ENCODE measurements at regions not wholly inside any gene's neighbourhood (a gene's known extent, or its start where the extent isn't known, plus 50 kb on each side); places are given as distances from the start of the nearest gene placed in this dataset.

DNA sequence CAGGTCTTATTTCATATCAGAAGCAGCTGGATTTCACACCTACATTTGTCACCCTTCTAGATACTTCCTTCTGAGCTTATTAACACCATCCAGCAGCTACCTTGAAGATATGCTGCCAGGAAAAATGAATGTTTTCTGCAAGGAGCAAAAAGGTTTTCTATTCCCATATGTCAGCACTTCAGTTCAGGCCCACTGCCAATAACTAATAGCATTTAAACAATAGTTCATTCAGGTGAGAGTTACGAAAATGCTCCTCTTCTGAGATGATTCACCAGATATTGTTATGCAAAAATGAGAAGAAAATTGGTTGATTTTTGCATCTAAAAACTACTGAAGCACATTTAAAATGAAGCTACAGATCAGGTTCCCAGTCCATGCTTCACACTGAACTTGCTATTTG is 56.4 kb upstream of the ISL1 start:
- no peak overlapping the region for H3K4me3 ChIP-seq (ENCODE audit: low read length)
- H3K9me3 ChIP-seq (ENCODE audit: control insufficient read depth in 1 of 2, insufficient read depth in 1 of 2, low read length in 2 of 2) = no peaks in the 10 kb centered on the region
- no peaks in the 10 kb centered on the region for H3K4me1 ChIP-seq (ENCODE audit: insufficient read depth, low read length)
- POLR2A ChIA-PET = no interaction called here
- CTCF ChIA-PET = no interaction called here
- no peaks in the 10 kb centered on the region for H3K36me3 ChIP-seq (ENCODE audit: insufficient read depth, low read length)
- H3K27me3 Mint-ChIP-seq = no peaks in the 10 kb centered on the region
- H3K27me3 ChIP-seq (ENCODE audit: control insufficient read depth in 1 of 2, insufficient read depth in 2 of 2, low read length in 2 of 2) = no peaks in the 10 kb centered on the region
- no peak for ATAC-seq (ENCODE audit: poor library complexity)
- H3K27ac Mint-ChIP-seq = no peak overlapping the region
- no peaks in the 10 kb centered on the region for H3K36me3 Mint-ChIP-seq (ENCODE audit: low read depth)
- H3K4me1 Mint-ChIP-seq (ENCODE audit: low read depth) = no peaks in the 10 kb centered on the region
- intact Hi-C loops (cut with DNase I, micrococcal nuclease) = no loop called here
- DNase-seq = no peak
- no peak overlapping the region for H3K27ac ChIP-seq (ENCODE audit: low read depth in 1 of 2, low read length in 2 of 2)
- H3K9me3 Mint-ChIP-seq = peaks cover 3% of the 10 kb centered on the region
- no peak for TF ChIP-seq CTCF (IDR thresholded peaks at IDR 0.05)
- no peak overlapping the region for H3K4me3 Mint-ChIP-seq
